GM21526 (cell line): ENCODE measurements at regions not wholly inside any gene's neighbourhood (a gene's known extent, or its start where the extent isn't known, plus 50 kb on each side); places are given as distances from the start of the nearest gene placed in this dataset.
"Not testable (repeated sequence)": the region's sequence is repeated elsewhere in the genome, so short reads cannot be mapped to it uniquely, and the experiment has no call there.

Experiments used
- ATAC-seq: cut with Tn5 transposase; IDR thresholded peaks from one replicate; pipeline ENCODE4 v1.9.1; 2021; ENCODE audit warnings: moderate library complexity; ENCODE audit not compliant: unreplicated experiment, low FRiP score

DNA sequence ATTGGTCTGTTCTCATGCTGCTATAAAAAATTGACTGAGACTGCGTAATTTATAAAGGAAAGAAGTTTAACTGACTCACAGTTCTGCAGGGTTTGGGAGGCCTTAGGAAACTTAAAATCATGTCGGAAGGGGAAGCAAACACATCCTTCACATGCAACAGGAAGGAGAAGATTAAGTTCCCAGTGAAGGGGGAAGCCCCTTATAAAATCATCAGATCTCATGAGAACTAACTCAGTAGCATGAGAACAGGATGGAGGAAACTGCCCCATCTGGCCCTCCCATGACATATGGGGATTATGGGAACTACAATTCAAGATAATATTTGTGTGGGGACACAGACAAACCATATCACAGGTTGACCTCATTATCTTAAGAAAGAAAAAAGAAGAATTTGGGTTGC lies 134.5 kb downstream of the PPP1R3A start:
- ATAC-seq: no peak

DNA sequence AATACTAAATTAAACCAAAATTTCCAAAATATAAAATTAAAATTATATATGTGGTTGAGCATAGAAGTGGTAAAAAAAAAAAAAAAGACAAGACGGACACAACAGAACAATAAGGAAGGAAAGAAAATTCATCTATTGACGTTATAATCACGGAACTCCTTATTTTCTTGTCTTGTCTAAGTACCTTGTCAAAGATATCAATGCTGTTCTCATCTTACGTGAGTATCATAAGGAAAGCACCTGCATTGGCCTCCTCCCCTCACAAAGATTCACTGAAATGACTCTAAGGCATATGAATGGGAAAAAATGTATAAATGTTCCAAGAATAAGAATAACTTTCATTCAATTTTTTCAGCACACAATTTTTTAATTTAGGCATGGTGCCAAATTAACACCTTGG lies 135.4 kb downstream of the PPP1R3A start:
- ATAC-seq: no peak

DNA sequence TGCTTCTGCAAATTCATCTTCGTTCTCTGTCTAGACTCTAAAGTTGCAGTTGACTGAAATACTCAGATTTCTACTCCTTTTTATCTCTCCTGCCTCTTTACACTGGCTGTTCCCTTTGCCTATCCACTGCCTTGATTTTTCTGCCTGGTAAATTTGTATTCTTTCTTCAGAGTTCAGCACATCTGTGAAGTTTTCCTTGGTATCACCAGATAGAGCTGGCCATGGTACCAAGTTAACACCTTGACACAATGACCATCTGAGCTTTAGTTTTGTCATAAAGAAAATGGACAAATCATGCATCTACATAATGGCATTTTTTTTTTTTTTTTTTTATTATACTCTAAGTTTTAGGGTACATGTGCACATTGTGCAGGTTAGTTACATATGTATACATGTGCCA lies 143.0 kb downstream of the PPP1R3A start:
- ATAC-seq: no peak

DNA sequence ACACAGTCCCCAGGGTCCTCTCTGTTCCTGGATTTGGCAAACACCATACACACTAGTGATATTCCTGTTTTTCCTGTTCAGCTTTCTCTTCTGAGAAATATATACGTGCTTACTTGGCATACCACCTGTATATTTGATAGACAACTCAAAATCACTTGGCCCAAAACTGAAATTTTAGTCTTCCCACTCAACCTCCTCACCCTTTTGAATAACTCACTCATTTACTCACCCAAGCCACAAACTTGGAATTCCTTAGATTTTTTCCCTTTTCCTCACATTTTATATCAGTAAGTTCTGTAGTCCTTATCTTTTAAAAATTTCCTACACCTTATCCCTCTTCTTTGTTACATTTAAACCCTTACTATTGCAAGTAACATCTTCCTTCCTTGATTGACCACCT lies 143.4 kb downstream of the PPP1R3A start:
- no peak for ATAC-seq

DNA sequence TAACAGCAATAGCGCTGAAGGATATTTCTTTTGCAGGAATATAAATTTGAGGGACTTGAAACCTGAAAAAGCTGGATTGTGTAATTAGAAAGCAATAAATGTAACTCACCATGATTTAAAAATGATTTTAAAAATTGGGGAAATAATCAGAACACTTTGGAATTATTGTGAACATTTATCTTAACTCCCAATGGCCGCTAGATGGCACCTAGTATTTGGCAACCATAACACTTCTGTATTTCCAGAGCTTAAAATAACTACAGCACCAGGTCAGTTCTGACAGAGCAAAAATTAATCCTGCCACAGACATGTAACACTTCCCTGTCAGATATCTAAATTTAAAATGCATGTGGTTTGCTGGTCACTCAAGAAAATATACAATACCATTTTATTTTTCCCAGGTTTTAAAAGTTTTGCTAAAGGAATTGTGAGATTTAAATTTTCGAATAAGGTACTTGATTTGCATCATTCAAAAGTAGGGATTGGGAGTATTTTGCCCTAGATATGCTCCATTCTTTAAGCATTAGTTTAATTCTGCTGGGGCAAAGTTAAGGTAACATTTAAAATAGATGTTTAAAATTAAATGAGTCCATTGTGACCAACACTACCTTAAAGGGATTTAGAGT lies 144.5 kb downstream of the PPP1R3A start:
- peak; percentile 87 for ATAC-seq

DNA sequence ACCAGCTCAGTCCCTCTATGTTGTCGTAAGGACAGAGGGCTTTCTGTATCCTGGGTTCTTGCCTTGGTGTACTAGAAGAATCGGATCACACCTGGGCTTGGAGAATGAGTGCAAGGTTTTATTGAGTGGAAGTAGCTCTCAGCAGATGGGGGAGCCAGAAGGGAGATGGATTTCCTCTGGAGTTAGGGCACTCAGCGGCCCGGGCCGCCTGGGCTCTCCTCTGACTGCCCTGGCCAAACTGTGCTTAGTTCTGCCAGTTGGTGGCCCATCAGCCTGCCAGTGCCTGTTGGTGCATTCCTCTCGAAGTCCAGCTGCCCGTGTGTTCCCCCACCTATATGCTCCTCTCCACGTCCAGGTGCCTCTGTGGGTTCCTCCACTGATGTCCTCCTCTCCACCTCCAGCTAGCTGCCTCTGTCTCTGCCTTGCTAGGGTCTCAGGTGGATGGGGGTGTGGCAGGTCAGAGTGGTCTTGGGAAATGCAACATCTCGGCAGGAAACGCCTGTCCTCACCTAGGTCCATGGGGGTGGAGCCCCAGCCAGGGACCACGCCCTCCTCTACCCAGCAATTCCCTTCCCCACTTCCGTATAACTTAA lies 148.6 kb downstream of the PPP1R3A start:
- no peak for ATAC-seq

DNA sequence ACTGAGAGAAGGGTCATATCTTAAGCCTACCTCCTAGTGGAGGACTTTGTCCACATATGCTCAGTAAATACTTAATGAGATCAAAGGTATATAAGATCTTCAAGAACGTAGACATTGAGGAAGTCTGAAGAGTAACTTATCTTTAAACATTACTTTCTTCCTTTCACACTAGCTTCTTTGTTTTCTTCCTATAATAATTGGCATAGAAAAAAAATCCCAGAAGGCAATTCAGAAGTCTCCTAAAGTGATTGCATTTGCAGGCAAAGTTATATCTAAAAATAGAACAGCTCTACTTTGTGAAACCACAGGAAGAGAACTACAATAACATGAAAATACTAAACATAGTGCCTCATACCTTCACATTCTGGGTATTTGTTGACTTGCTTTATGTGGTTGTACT lies 150.4 kb downstream of the PPP1R3A start:
- no peak for ATAC-seq

DNA sequence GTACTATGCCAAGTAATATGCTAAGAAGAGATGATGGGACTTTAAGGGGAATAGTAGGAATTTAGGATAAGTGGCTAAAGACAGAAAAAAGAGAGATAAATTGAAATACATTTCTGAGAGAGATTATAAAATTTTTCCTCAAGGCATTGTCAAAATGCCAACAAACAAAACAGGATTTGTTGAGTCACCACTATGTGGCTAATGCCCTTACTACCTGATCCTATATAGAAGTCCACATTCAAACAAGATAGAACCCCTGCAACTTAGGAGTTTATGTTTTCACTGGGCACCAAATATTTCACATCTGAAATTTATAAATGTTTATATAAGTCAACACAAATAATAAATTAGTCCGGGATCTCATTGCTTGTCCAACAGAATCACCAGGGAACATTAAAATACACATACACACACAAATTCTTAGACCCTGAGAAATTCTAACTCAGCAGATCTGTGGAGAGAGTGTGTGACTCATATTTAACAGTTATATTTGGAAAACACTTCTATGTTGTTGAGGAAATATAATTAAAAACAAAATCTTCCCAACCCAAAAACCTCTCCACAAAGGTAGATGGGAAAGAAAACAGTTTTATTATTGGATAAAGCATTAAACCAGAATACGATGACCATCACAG lies 154.3 kb downstream of the PPP1R3A start:
- no peak for ATAC-seq

DNA sequence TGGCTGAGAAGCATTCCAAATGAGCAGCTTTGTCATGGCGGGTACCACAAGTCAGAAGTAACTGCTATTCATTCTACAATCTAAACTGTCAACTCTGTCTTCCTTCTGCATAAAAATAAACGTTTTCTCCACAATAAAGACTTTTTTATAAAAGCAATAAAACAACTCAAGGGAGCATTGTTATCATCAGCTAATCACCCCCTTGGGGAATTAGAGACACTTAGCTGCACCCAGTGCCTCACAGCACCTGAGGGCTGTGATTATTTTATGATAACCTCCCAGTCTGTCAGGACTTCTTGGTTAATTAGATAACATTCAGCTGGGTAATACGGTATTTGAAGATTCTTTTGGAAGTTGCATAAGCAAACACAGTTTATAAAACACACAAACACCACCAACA lies 155.6 kb downstream of the PPP1R3A start:
- no peak for ATAC-seq

DNA sequence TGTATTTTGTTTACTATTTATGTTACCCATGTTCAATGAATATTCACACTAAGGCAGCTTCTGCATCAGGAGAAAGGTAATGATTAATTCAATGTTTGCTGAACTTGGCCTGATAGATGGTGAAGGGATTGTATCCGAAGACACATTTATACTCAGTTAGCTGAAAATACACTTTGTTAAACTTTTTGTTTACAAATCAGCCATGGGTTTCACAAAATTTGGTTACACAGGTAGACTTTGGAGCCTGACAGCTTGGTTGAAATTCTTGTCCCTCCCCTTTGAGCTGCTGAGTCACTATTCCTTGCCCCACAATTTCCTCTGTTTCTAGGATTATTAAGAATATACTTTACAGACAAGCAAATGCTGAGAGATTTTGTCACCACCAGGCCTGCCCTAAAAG lies 162.6 kb downstream of the PPP1R3A start:
- ATAC-seq: no peak

DNA sequence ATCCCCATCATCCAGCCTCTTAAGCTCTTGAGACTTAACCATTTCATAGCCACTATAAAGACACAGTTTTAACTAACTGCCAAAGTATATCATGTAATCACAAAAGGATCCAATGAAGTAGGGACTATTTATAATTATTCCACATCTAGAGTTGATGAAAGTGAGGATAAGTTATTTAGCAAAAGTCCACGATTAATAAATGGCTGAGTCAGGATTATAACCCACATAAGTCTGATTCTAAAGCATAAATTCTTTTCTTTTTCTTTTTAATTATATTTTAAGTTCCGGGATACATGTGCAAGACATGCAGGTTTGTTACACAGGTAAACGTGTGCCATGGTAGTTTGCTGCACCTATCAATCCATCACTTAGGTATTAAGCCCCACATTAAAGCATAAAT lies 166.1 kb downstream of the PPP1R3A start:
- ATAC-seq: no peak

DNA sequence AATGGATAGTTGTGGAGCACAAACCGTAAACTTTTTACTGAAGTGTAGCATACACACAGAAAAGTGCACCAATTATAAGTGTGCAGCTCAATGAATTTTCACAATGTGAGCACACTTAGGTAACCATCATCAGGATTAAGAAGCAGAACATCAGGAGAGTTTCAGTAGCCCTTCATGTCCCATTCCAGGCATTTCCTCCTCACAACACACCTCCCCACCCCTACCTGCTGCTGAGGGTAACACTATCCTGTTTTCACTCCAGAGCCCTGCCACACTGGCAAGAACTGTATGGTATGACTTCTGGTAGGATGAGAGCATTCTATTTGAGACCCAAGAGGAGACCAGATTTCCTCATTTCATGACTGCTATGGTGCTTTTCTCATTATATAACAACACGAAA lies 166.5 kb downstream of the PPP1R3A start:
- ATAC-seq: no peak

DNA sequence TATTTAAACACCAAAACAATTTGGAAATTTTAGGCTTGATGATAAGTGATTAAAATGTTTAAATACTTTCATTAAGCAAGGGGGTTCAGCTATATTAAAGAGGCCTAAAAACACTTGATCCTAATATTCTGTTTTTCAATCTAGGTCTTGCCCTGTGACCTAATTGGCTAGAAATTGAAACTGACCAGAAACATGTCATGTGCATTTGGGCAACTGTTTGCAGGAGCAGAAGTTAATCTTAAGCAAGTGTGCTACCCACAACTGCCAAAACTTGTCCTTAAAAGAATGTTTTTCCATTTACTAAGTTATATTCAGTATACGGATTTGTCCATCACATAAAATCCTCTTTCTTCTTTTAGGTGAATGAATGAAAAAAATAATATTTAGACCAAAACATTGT lies 167.3 kb downstream of the PPP1R3A start:
- no peak for ATAC-seq

DNA sequence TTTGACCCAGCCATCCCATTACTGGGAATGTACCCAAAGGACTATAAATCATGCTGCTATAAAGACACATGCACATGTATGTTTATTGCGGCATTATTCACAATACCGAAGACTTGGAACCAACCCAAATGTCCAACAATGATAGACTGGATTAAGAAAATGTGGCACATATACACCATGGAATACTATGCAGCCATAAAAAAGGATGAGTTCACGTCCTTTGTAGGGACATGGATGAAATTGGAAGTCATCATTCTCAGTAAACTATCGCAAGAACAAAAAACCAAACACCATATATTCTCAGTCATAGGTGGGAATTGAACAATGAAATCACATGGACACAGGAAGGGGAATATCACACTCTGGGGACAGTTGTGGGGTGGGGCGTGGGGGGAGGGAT lies 170.4 kb downstream of the PPP1R3A start:
- not testable (repeated sequence) for ATAC-seq

DNA sequence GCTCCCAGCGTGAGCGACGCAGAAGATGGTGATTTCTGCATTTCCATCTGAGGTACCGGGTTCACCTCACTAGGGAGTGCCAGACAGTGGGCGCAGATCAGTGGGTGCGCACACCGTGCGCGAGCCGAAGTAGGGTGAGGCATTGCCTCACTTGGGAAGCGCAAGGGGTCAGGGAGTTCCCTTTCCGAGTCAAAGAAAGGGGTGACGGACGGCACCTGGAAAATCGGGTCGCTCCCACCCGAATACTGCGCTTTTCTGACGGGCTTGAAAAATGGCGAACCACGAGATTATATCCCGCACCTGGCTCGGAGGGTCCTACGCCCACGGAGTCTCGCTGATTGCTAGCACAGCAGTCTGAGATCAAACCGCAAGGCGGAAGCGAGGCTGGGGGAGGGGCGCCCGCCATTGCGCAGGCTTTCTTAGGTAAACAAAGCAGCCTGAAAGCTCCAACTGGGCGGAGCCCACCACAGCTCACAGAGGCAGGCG lies 175.8 kb downstream of the PPP1R3A start:
- ATAC-seq: not testable (repeated sequence)

DNA sequence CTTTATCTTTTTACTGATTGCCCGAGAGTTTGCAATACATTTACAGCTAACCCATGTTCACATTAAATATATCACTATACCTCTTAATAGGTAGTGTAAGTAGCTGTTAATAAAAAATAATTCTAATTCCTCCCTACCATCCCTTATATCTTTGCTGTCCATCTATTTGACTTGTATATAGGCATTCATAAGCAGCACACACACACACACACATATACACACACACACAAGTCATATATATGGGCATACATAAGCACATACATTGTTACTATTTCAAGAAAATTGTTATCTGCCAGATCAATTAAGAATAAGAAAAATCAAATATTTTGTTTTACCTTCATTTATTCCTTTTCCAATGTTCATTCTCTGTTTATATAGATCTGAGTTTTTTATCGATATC lies 176.4 kb downstream of the PPP1R3A start:
- ATAC-seq: no peak

DNA sequence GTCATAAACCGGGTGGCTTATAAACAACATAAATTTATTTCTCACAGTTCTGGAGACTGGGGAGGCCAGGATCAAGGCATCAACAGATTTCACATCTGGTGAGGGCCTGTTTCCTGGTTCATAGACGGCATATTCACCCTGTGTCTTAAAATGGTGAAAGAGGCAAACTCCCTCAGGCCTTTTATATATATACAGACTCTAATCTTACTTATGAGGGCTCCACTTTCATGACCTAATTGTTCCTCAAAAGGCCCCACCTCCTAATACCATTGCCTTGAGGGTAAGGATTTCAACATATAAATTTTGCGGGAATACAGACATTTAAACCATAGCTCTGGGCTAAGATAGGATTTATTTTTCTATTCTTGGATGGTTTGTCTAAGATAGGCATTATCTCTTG lies 187.2 kb downstream of the PPP1R3A start:
- ATAC-seq: no peak

DNA sequence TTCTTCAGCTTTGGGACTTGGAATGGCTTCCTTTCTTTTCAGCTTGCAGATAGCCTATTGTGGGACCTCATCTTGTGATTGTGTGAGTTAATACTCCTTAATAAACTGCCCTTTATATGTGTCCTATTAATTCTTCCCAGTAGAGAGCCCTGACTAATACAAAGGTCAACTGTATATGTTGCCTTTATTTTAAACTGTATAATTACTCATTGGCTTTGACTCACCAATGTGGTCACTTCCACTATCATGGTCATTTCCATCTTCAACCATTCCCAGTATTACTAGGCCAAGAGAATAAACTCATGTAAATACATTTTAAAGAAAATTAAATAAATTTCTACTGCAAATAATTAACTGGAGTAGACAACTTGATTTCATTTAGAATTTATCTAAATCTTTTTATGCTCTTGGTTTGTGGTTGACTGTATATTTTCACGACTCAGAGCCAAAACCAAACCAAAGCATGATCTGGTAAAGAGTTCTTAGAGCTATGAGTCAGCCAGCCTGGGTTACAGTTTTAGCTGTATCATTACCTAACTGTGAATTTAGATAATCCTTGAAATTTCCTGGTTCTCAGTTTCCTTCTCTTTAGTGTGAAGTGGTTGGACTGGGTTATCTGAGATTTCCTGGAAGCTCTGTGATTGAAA lies 188.4 kb downstream of the PPP1R3A start:
- ATAC-seq: no peak

DNA sequence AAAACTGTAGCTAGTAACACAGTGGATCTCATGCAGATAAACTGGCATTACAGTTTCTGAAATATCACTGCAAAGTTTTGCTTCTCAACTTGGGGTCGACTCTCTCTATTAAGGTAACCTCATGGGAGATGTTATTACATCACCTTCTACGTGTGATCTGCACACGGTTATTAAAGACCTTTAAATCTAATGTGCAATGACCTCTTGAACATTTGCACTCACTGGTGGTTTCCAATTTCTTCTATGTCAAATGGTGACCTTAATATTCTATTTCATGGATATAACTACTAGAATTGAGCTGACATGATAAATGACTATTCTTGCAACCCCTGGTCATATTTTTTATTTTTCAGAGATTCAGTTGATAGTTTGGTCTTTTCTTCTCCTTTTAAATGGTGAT lies 191.3 kb downstream of the PPP1R3A start:
- no peak for ATAC-seq

DNA sequence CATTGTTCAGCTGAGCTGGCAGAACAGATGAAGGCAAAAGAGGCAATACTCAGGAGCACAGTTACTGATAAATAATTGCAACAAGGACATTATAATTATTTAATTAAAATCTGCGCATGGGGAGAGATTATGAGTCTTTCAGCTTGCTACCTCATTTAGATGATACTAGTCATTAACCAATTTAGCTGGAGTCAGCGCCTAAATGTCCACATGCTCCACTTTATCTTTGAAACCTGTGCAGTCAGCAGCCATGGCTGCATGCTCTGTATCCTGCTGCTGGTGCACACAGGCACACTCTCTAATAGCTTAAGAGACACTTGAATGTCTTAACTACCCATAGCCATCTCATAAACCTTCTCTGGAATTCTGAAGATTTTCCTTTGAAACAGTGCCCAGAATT lies 196.8 kb downstream of the PPP1R3A start:
- ATAC-seq: no peak

DNA sequence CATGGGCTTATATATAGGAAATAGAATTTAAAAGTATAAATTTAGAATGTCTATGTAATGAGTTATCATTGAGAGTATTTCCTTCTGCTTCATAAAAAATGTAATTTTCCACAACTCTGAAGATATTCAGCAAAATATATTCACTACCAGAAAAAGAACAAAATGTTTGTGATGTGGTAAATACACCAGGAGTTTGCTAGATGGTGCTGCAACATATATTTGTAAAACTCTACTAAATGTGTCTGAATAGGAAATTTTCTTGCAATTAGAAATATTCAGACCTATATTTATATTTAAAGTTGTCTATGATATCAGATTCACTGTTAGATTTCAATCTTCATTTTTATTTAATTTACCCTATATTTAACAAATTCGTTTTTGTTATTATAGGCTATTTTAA lies 201.1 kb downstream of the PPP1R3A start:
- ATAC-seq: no peak
